ENCODE measurements at regions not wholly inside any gene's neighbourhood (a gene's known extent, or its start where the extent isn't known, plus 50 kb on each side); places are given as distances from the start of the nearest gene placed in this dataset.

DNA sequence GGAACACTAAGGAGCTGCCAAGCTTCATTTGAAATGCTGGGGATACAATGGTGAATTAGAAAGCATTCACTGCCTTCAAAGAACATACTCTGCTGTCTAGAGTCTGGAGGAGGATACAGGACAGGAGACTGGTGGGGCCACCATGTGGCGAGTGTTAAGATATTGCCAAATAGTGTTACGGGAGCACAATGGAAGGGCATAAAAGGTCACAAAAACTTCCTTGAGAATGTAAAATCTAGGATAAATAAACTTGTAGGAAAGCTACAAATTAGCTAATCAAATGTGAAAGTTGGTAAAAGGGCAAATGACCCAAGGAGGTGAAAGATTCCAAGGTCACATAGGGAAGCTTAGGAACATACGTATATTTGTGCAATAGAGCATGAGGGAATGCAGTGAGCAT lies 271.7 kb downstream of the RFPL4B start:
- TF ChIP-seq, protein P1, sequence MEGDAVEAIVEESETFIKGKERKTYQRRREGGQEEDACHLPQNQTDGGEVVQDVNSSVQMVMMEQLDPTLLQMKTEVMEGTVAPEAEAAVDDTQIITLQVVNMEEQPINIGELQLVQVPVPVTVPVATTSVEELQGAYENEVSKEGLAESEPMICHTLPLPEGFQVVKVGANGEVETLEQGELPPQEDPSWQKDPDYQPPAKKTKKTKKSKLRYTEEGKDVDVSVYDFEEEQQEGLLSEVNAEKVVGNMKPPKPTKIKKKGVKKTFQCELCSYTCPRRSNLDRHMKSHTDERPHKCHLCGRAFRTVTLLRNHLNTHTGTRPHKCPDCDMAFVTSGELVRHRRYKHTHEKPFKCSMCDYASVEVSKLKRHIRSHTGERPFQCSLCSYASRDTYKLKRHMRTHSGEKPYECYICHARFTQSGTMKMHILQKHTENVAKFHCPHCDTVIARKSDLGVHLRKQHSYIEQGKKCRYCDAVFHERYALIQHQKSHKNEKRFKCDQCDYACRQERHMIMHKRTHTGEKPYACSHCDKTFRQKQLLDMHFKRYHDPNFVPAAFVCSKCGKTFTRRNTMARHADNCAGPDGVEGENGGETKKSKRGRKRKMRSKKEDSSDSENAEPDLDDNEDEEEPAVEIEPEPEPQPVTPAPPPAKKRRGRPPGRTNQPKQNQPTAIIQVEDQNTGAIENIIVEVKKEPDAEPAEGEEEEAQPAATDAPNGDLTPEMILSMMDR (IDR thresholded peaks at IDR 0.05): no peak
- no peak for DNase-seq
- Mint-ChIP-seq H3K36me3 (ENCODE audit: low read depth) (no peaks in the 10 kb centered on the region), H3K27ac (no peak overlapping the region), H3K4me1 (no peaks in the 10 kb centered on the region), H3K4me3 (no peak overlapping the region), H3K9me3 (no peaks in the 10 kb centered on the region), H3K27me3 (no peaks in the 10 kb centered on the region)
- ATAC-seq (ENCODE audit: low read depth): no peak
- ChIA-PET POLR2A (no interaction called here), CTCF (no interaction called here)
- intact Hi-C loops (cut with micrococcal nuclease): no loop called here

DNA sequence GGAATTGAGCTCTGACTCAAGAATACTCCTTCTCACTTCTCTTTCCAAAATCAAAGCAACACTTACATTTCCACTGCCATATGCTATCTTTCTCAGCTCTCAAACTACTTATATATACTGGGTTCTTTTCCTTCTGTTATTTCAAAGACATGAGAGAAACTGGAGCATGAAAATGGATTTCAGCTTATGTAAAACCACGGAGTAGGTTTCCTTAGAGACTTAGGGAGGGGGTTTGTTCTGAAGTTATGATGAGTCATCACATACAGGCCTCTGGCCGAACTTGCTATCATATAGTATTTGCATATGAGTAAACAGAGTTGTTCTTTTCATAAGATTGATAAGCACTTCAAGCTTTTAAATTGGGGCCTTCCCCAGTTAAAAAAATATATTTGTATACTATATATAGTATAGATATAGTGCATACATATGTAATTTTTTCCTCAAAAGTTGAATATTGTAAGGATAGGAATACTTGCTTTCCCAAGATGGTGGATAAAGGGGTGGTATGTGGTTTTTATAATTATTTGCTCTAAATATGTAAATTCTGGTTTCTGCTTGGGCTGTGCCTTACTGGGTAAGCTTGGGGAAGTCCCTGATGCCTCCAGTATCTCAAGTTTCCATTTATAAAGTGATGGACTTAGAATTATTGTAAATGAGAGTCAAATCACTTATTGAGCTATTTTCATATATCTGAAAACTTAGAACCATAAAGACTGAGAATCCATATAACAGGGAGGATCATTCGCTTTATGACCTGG lies 273.9 kb downstream of the RFPL4B start:
- CTCF ChIA-PET: no interaction called here
- intact Hi-C loops (cut with micrococcal nuclease): no loop called here
- Mint-ChIP-seq H3K9me3 (no peaks in the 10 kb centered on the region), H3K27me3 (no peaks in the 10 kb centered on the region), H3K4me1 (no peaks in the 10 kb centered on the region), H3K27ac (no peak overlapping the region), H3K4me3 (no peak overlapping the region), H3K36me3 (ENCODE audit: low read depth) (no peaks in the 10 kb centered on the region)
- TF ChIP-seq, protein P1 (IDR thresholded peaks at IDR 0.05): no peak
- POLR2A ChIA-PET: no interaction called here
- DNase-seq: no peak
- ATAC-seq (ENCODE audit: low read depth): no peak

DNA sequence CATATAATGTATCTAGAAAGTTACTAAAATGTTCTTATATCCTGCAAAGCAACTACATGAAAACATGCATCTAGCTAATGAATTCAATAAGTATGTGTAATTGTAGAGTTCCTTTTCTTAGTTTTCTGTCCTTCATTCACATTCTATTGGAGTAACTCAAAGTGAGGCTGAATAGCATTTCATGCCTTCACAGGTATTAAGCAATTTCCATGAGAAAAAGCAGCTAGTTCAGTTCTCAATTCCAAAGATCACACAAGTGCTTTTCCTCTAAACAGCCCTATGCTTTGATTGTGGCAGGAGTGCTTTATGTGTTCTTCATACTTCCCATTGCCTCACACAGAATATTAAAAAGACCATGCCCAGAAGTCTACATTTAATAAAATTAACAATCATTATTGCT lies 274.9 kb downstream of the RFPL4B start:
- no peak for ATAC-seq (ENCODE audit: low read depth)
- TF ChIP-seq, protein P1 (IDR thresholded peaks at IDR 0.05): no peak
- Mint-ChIP-seq H3K36me3 (ENCODE audit: low read depth) (no peaks in the 10 kb centered on the region), H3K4me3 (no peak overlapping the region), H3K27ac (no peak overlapping the region), H3K9me3 (no peaks in the 10 kb centered on the region), H3K4me1 (no peaks in the 10 kb centered on the region), H3K27me3 (no peaks in the 10 kb centered on the region)
- no peak for DNase-seq
- ChIA-PET POLR2A (no interaction called here), CTCF (no interaction called here)
- intact Hi-C loops (cut with micrococcal nuclease): no loop called here

DNA sequence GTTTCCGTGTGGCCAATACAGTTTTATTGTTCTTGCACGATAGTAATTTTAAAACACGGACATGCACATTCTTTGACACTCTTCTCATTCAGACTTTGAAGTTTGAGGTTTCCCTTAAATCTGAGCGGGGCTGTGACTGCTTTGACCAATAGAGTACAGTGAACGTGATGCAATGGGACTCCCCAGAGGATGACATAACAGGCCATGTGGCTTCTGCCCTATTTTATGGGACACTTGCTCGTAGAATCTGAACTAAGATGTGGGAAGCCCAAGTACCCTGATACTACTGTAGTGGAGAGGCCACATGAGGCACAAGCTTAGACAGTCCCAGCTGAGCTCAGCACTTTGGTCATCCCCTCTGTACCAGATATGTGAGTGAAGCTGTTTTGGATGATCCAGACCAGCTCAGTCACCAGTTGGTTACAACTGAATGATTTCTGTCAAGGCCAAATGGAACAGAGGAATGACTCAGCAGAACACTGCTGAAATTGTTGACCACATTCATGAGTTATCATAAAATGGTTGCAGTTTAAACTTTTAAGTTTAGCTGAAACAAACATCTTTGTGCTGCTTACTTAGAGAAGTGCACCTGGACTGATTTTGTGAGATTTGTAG lies 279.4 kb downstream of the RFPL4B start:
- H3K27ac Mint-ChIP-seq: no peak overlapping the region
- ATAC-seq (ENCODE audit: low read depth): no peak

DNA sequence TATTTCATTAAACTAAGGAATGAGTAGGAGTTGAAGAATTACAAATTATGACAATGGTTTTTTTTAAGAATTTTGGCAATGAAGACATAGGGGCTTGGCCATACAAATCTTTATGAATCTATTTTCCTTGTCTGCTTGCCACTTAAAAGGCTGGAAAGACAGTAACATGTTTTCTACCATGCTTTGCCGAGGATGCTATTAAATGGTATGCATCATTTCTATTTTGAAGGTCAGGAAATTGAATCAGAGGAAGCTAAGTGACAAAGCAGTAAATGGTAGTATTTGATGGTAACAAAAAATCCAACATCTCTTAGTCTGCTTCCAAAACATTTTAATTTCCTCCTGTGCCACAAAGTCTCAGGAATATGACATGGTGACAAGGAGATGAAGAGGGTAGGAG lies 287.2 kb downstream of the RFPL4B start:
- ChIA-PET CTCF (no interaction called here), POLR2A (no interaction called here)
- Mint-ChIP-seq H3K4me1 (no peaks in the 10 kb centered on the region), H3K27ac (no peak overlapping the region), H3K27me3 (no peaks in the 10 kb centered on the region), H3K4me3 (no peak overlapping the region), H3K36me3 (ENCODE audit: low read depth) (no peaks in the 10 kb centered on the region), H3K9me3 (no peaks in the 10 kb centered on the region)
- no peak for DNase-seq
- TF ChIP-seq, protein P1 (IDR thresholded peaks at IDR 0.05): no peak
- intact Hi-C loops (cut with micrococcal nuclease): no loop called here
- no peak for ATAC-seq (ENCODE audit: low read depth)

More for the DNA sequence above, 279.4 kb downstream of the RFPL4B start:
- CTCF ChIA-PET: no interaction called here
- no peaks in the 10 kb centered on the region for H3K4me1 Mint-ChIP-seq
- H3K27me3 Mint-ChIP-seq: no peaks in the 10 kb centered on the region
- TF ChIP-seq, protein P1 (IDR thresholded peaks at IDR 0.05): no peak
- POLR2A ChIA-PET: no interaction called here
- DNase-seq: no peak
- intact Hi-C loops (cut with micrococcal nuclease): no loop called here
- no peak overlapping the region for H3K4me3 Mint-ChIP-seq
- no peaks in the 10 kb centered on the region for H3K36me3 Mint-ChIP-seq (ENCODE audit: low read depth)
- no peaks in the 10 kb centered on the region for H3K9me3 Mint-ChIP-seq
